B cell (primary cell): ENCODE measurements at regions not wholly inside any gene's neighbourhood (a gene's known extent, or its start where the extent isn't known, plus 50 kb on each side); places are given as distances from the start of the nearest gene placed in this dataset.
"Not testable (repeated sequence)": the region's sequence is repeated elsewhere in the genome, so short reads cannot be mapped to it uniquely, and the experiment has no call there.

Source experiments
- ATAC-seq: fragments of 200-7000 bp; cut with Tn5 transposase; one replicate; pipeline ENCODE4 v1.10.0; 2021; ENCODE audit warnings: low read depth, mild to moderate bottlenecking, moderate number of reproducible peaks, moderate library complexity
- CTCF ChIA-PET: fragments of 350-600 bp; sonication (Branson Sonifier 250); formaldehyde crosslinking; loops from one replicate; lab custom pipeline; 2021; ENCODE audit warnings: antibody characterized with exemption, inconsistent platforms; lab: Charles Lee
- POLR2A ChIA-PET: fragments of 350-600 bp; sonication (Branson Sonifier 250); formaldehyde crosslinking; loops from one replicate; lab custom pipeline; 2021; ENCODE audit warnings: antibody characterized with exemption; lab: Charles Lee
- DNase-seq: peaks from one replicate; pipeline ENCODE4 v3.0.0; 2013
- H2AFZ ChIP-seq: 2 replicates; pipeline ENCODE4 v1.6.1; 2012; ENCODE audit warnings: mild to moderate bottlenecking, low read depth, low read length; ENCODE audit not compliant: insufficient read depth, poor library complexity, severe bottlenecking
- H3K27ac ChIP-seq, 2 donors: 1 replicate in 1 of 2; 2 replicates in 1 of 2; pipeline ENCODE4 v1.5.1; 2012 to 2013; ENCODE audit warnings: low read length in 2 of 2, mild to moderate bottlenecking in 2 of 2, moderate library complexity in 1 of 2
- H3K27me3 ChIP-seq, 4 experiments: fragments of 200-600 bp in 1 of 4; sonication (generic) in 1 of 4; replicated peaks in 1 of 4; 1 replicate in 2 of 4; 2 replicates in 2 of 4; pipeline versions ENCODE4 v1.6.1 to v1.7.0; 2013 to 2016; ENCODE audit warnings: low read length in 3 of 4, mild to moderate bottlenecking in 2 of 4, mixed read lengths in 1 of 4, moderate library complexity in 1 of 4; ENCODE audit not compliant: insufficient read depth in 4 of 4, control insufficient read depth in 3 of 4; ENCODE audit errors: control extremely low read depth in 1 of 4
- H3K36me3 ChIP-seq, 2 experiments: replicated peaks in 1 of 2; 1 replicate in 1 of 2; 2 replicates in 1 of 2; pipeline versions ENCODE4 v1.6.1 to v1.7.1; 2013; ENCODE audit warnings: low read length in 1 of 2; ENCODE audit not compliant: insufficient read depth in 2 of 2, control insufficient read depth in 1 of 2; ENCODE audit errors: control extremely low read depth in 1 of 2, extremely low read depth in 1 of 2
- H3K4me1 ChIP-seq, 2 donors: fragments of 200-600 bp in 1 of 2; sonication (generic) in 1 of 2; 1 replicate in 1 of 2; 2 replicates in 1 of 2; pipeline versions ENCODE4 v1.5.1 to v1.6.1; 2013 to 2017; ENCODE audit warnings: low read length in 2 of 2; ENCODE audit not compliant: control insufficient read depth in 2 of 2, insufficient read depth in 2 of 2
- H3K4me2 ChIP-seq: replicated peaks from 2 replicates; pipeline ENCODE3; 2012; ENCODE audit warnings: mild to moderate bottlenecking, low read depth, low read length; ENCODE audit not compliant: poor library complexity, severe bottlenecking
- H3K4me3 ChIP-seq, 5 experiments: fragments of 200-600 bp in 1 of 5; sonication (generic) in 1 of 5; 1 replicate in 3 of 5; 2 replicates in 2 of 5; pipeline versions ENCODE4 v1.5.1 to v1.7.0; 2011 to 2016; ENCODE audit warnings: low read length in 4 of 5, mild to moderate bottlenecking in 4 of 5, low read depth in 2 of 5, control low read depth in 1 of 5, moderate library complexity in 1 of 5; ENCODE audit not compliant: insufficient read depth in 1 of 5; ENCODE audit errors: control extremely low read depth in 1 of 5, extremely low read depth in 1 of 5
- H3K79me2 ChIP-seq: fragments of 200-600 bp; sonication (generic); one replicate; pipeline ENCODE4 v1.6.0; 2016; ENCODE audit warnings: low read length; ENCODE audit not compliant: control insufficient read depth, insufficient read depth
- H3K9ac ChIP-seq: fragments of 200-600 bp; sonication (generic); 2 replicates; pipeline ENCODE4 v1.6.1; 2017; ENCODE audit warnings: mild to moderate bottlenecking, low read length, moderate library complexity
- H3K9me3 ChIP-seq, 3 donors: one replicate each; pipeline versions ENCODE4 v1.6.1 to v1.7.1; 2013; ENCODE audit warnings: low read length in 2 of 3; ENCODE audit not compliant: control insufficient read depth in 2 of 3, insufficient read depth in 1 of 3; ENCODE audit errors: control extremely low read depth in 1 of 3
- H4K20me1 ChIP-seq: 2 replicates; pipeline ENCODE4 v1.6.0; 2012; ENCODE audit warnings: mild to moderate bottlenecking, low read length; ENCODE audit not compliant: insufficient read depth, control insufficient read depth, poor library complexity, severe bottlenecking
- H3K27ac Mint-ChIP-seq: one replicate; pipeline ENCODE4 v1.8.0; 2021; ENCODE audit warnings: mixed read lengths
- H3K27me3 Mint-ChIP-seq: one replicate; pipeline ENCODE4 v1.8.0; 2021; ENCODE audit warnings: mixed read lengths
- H3K4me1 Mint-ChIP-seq: one replicate; pipeline ENCODE4 v1.8.0; 2021; ENCODE audit warnings: mixed read lengths
- H3K4me3 Mint-ChIP-seq: one replicate; pipeline ENCODE4 v1.8.0; 2021; ENCODE audit warnings: mixed read lengths
- H3K9me3 Mint-ChIP-seq: one replicate; pipeline ENCODE4 v1.8.0; 2022; ENCODE audit warnings: mixed read lengths; ENCODE audit not compliant: insufficient read depth
- WGBS: methylation state at CpG from one replicate; pipeline ENCODE4 v1.1.5; 2013; ENCODE audit warnings: missing lambda C conversion rate; ENCODE audit not compliant: insufficient coverage; 5-methylcytosine and 5-hydroxymethylcytosine counted together
- intact Hi-C: fragments of 100-400 bp; cut with micrococcal nuclease; formaldehyde crosslinking; loops from one replicate; pipeline ENCODE4 v1.10.0; 2022

DNA sequence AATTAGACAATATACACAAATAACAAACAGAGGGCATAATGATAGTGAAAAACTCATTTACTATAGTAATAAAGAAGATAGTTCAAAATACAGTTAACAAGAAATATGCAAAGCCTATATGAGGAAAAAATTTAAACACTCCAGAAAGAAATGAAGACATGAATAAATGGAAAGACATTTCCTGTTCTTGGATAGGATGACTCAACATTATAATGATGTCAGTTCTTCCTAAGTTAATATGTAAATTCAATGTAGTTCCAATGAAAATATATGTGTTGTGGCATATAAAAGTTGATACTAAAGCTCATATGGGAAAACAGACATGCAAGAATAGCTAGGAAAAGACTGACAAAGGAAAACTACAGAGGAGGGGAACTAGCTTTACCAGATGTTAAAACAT, 63.5 kb downstream of the SYT15B start:
- H3K4me3 ChIP-seq, H3K79me2 ChIP-seq, H3K9ac ChIP-seq, H3K27me3 ChIP-seq, POLR2A ChIA-PET, intact Hi-C loops, H3K36me3 ChIP-seq, H3K9me3 ChIP-seq, H3K4me1 Mint-ChIP-seq, H3K4me3 Mint-ChIP-seq, H3K27ac ChIP-seq, H3K27me3 Mint-ChIP-seq, DNase-seq, H3K4me1 ChIP-seq, H2AFZ ChIP-seq, CTCF ChIA-PET, H4K20me1 ChIP-seq, H3K27ac Mint-ChIP-seq, H3K4me2 ChIP-seq, H3K9me3 Mint-ChIP-seq, ATAC-seq: not testable (repeated sequence)

DNA sequence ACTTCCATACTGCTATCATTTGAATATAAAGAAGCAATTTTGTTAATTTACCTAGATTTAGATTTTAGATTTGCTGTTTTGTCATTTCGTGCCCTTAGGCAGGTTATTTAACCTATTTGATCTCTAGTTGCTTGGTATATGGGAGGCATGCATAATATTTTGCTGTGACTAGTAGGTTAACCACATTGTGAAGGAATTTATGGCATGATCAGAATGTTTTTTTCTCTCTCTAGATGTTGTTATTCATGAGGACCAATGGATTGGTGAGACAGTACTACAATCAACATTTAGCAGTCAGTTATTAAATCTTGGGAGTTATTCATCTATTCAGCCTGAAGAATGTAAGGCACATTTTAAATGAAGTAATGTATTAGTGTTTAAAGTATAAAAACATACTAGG, 67.2 kb downstream of the SYT15B start:
- H3K27ac Mint-ChIP-seq, POLR2A ChIA-PET, H3K4me1 Mint-ChIP-seq, H3K4me1 ChIP-seq, H3K79me2 ChIP-seq, H3K4me3 Mint-ChIP-seq, H2AFZ ChIP-seq, CTCF ChIA-PET, H3K4me3 ChIP-seq, H3K4me2 ChIP-seq, H4K20me1 ChIP-seq, DNase-seq, H3K27ac ChIP-seq, H3K9me3 Mint-ChIP-seq, H3K27me3 ChIP-seq, H3K9me3 ChIP-seq, H3K9ac ChIP-seq, intact Hi-C loops, ATAC-seq, H3K36me3 ChIP-seq, H3K27me3 Mint-ChIP-seq: not testable (repeated sequence)
- no CpG with 5 or more reads among the region's 1 CpG for WGBS

DNA sequence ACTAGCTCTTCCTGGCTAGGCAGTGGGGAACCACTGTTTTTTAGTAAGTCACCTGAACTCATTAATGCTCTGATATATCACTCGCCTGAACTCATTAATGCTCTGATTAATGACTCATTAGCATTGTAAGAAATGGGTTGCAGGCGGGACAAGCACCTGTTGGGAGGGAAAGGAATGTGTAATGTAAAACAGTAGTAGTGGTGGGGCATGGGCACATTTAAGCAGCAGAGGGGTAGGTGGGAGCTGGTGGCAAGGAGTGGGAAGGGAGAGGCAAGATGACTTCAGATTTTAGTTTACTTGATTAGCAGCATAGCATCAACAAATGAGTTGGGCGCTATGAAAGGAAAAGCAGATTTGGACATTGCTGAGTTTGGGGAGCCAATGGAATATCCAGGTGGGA, 68.2 kb downstream of the SYT15B start:
- CTCF ChIA-PET, H3K9me3 ChIP-seq, H3K9ac ChIP-seq, H3K4me3 Mint-ChIP-seq, H4K20me1 ChIP-seq, H3K27ac ChIP-seq, H3K27ac Mint-ChIP-seq, H3K4me3 ChIP-seq, H3K4me1 ChIP-seq, H3K27me3 ChIP-seq, H2AFZ ChIP-seq, H3K79me2 ChIP-seq, intact Hi-C loops, H3K4me2 ChIP-seq, H3K4me1 Mint-ChIP-seq, H3K27me3 Mint-ChIP-seq, POLR2A ChIA-PET, ATAC-seq, H3K9me3 Mint-ChIP-seq, H3K36me3 ChIP-seq, DNase-seq: not testable (repeated sequence)
- WGBS: no CpG with 5 or more reads among the region's 3 CpGs

DNA sequence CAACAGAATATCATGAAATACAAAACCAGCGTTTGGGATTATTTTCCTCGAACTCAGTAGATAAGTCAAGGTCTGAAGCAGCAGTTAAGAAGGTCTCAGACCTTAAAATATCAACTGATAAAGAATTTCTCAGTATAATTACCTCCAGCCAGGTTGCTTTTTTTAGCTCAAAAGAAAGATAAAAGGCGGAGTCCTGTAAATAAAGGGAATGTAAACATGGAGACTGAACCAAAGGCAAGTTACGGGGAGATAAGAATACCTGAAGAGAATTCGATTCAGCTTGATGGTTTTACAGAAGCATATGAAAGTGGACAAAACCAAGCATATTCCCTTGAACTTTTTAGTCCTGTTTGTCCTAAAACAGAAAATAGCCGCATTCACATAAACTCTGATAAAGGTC, 73.1 kb downstream of the SYT15B start:
- H3K27me3 Mint-ChIP-seq, H3K4me1 Mint-ChIP-seq: not testable (repeated sequence)

More for the DNA sequence above, 73.1 kb downstream of the SYT15B start:
- ATAC-seq, H3K4me3 ChIP-seq, H3K4me2 ChIP-seq, H3K9me3 ChIP-seq, H3K27ac Mint-ChIP-seq, H2AFZ ChIP-seq, H3K36me3 ChIP-seq, H3K4me1 ChIP-seq, POLR2A ChIA-PET, intact Hi-C loops, H3K27ac ChIP-seq, DNase-seq, H3K4me3 Mint-ChIP-seq, H3K9ac ChIP-seq, CTCF ChIA-PET, H3K27me3 ChIP-seq, H3K79me2 ChIP-seq, H4K20me1 ChIP-seq, H3K9me3 Mint-ChIP-seq: not testable (repeated sequence)
- WGBS: no CpG with 5 or more reads among the region's 6 CpGs
